Testis (tissue), 2 donors: ENCODE measurements at regions not wholly inside any gene's neighbourhood (a gene's known extent, or its start where the extent isn't known, plus 50 kb on each side); places are given as distances from the start of the nearest gene placed in this dataset.

Source experiments
- CTCF ChIP-seq, 3 experiments: fragments of 450-650 bp in 2 of 3; fragments of 200-600 bp in 1 of 3; sonication (generic) in 1 of 3; IDR thresholded peaks; one replicate each; pipeline ENCODE4 v1.5.1; 2016 to 2019; ENCODE audit warnings: antibody characterized with exemption in 3 of 3, mild to moderate bottlenecking in 2 of 3, moderate library complexity in 1 of 3
- POLR2A ChIP-seq: fragments of 450-650 bp; IDR thresholded peaks from one replicate; pipeline ENCODE4 v1.6.1; 2017; ENCODE audit warnings: antibody characterized with exemption, mild to moderate bottlenecking, moderate library complexity

GRCh38 chr2:220090050-220090449 lies 462.6 kb downstream of the SLC4A3 start:
- TF ChIP-seq POLR2A (no peak), CTCF (IDR thresholded peaks at IDR 0.05) (no peak)
